ENCODE measurements at regions not wholly inside any gene's neighbourhood (a gene's known extent, or its start where the extent isn't known, plus 50 kb on each side); places are given as distances from the start of the nearest gene placed in this dataset.

DNA sequence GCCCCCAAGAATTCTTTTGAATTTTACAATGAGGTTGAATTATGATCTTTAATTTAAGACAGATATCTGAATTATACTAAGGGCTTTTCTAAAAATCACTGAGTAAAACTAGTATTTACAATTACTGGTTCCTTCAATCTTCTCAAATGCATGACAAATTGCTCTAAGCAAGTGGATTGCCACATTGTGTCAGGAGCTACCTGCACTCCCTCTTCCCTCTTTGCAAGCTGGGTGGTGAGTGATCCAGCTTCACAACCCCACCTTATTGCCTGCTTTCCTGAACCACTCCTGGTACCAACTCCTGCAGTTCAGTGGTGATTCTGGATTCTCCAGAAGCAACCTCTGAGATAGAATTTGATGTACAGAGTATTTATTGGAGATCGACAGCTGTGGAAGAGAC is 49.9 kb upstream of the SERP2 start:
- no peaks in the 10 kb centered on the region for H3K9me3 ChIP-seq (ENCODE audit: control insufficient read depth, low read length)
- no peak overlapping the region for H3K4me3 ChIP-seq (ENCODE audit: low read length)
- no peaks in the 10 kb centered on the region for H3K27me3 ChIP-seq (ENCODE audit: control insufficient read depth, insufficient read depth, low read length)
- no peak overlapping the region for H3K9ac ChIP-seq (ENCODE audit: low read length)
- no peaks in the 10 kb centered on the region for H3K36me3 ChIP-seq (ENCODE audit: control insufficient read depth, insufficient read depth, low read length)
- no peaks in the 10 kb centered on the region for H3K4me1 ChIP-seq (ENCODE audit: control insufficient read depth, insufficient read depth, low read length)

All from mucosa of stomach (tissue), 1 donor.